22Rv1 (cell line): ENCODE measurements at regions not wholly inside any gene's neighbourhood (a gene's known extent, or its start where the extent isn't known, plus 50 kb on each side); places are given as distances from the start of the nearest gene placed in this dataset.

Source experiments
- H3K27ac ChIP-seq: fragments of 450-650 bp; 2 replicates; pipeline ENCODE4 v1.5.1; 2017
- CTCF ChIP-seq: fragments of 450-650 bp; IDR thresholded peaks from 2 replicates; pipeline ENCODE4 v1.5.1; 2017; ENCODE audit warnings: mild to moderate bottlenecking
- ZFX ChIP-seq: fragments of 450-650 bp; IDR thresholded peaks from 2 replicates; pipeline ENCODE4 v1.6.1; 2017; ENCODE audit warnings: antibody characterized with exemption, borderline replicate concordance

DNA sequence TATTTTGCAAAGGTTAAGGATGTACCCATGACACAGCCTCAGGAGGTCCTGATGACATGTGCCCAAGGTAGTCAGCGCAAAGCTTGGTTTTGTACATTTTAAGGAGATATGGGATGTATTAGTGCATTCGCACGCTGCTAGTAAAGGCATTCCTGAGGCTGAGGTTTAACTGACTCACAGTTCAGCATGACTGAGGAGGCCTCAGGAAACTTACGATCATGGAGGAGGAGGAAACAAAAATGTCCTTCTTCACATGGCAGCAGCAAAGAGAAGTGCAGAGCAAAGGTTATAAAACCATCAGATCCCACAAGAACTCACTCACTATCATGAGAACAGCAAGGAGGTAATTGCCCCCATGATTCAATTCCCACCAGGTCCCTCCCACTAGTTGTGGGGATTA, 1017.4 kb downstream of the EFNB2 start:
- H3K27ac ChIP-seq: no peak overlapping the region
- no peak for TF ChIP-seq ZFX
- TF ChIP-seq CTCF: no peak

DNA sequence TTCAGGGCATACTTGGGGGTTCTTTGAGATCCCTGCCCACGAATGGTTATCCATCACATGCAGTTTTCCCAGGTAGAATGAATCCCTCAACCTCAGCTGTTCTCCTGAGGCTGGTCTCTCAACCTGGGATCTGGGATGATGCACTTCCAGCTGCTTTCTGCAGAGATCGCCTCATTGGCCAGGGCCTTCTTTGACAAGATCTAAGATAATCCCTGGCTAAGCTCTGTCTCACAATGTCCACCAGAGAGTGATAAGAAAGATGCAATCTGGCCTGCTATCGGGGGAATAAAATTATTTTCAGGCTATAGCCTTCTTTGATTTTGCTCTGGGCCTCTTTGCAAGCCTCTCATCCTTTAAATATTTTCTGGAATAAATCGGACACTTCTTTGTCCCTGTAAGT, 1021.1 kb downstream of the EFNB2 start:
- TF ChIP-seq CTCF (no peak), ZFX (no peak)
- no peak overlapping the region for H3K27ac ChIP-seq

DNA sequence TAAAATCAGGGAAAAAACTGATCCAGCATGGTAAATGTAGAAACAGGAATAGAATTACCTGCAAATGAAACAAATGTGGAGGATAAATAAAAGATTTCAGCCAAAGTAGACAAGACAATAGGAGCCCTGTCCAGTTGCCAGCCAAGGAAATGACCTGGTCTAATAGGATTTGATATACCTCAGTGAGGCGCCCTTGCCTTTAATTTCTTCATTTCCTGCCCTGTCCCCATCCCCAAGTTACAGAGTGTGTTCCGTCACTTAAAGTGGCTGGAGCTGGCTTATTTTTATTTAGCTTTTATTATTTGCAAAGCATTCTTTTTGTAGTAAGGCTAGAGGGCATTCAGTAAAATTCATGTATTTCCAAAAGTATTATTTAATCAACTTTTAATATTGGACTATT, 1022.0 kb downstream of the EFNB2 start:
- no peak overlapping the region for H3K27ac ChIP-seq
- TF ChIP-seq ZFX (no peak), CTCF (no peak)

DNA sequence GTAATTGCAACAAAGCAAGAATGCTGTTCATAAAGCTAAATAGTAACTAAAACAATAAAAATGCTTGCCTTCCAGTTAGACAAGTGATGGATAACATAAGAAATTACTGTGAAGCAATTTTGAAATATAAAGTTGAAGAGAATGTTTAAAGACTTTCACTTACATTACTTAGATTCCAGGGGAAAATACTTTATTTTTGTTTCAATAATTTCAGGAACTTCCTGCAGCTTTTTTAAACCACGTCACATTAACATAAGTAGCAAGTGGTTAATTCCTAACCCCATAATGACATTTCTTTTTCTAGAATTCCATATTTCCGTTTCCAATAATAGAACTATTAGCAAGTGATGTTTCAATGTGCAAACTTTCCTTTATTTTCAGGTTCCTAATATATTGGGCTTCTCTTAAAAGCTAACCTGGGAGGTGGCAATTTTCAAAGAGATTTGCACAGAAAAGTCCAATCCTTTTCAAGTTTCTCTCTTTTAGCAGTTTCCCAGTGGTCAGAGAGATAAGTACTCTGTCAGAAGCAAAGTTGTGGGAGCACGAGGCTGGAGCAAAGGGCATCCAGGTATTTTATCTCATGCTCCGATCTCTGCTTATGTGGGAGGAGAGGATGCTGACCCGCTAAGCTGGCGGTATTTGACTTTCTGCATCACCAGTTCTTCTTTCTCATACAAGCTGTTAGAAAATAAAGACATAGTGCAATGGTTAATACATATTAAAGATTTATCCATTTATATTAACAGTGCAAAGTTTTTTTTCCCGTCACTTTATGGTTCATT, 1025.3 kb downstream of the EFNB2 start:
- no peak for TF ChIP-seq ZFX
- no peak for TF ChIP-seq CTCF
- H3K27ac ChIP-seq: no peak overlapping the region

GRCh38 chr13:105506463-105506862, 1029.0 kb downstream of the EFNB2 start:
- no peak overlapping the region for H3K27ac ChIP-seq
- TF ChIP-seq CTCF (no peak), ZFX (no peak)

DNA sequence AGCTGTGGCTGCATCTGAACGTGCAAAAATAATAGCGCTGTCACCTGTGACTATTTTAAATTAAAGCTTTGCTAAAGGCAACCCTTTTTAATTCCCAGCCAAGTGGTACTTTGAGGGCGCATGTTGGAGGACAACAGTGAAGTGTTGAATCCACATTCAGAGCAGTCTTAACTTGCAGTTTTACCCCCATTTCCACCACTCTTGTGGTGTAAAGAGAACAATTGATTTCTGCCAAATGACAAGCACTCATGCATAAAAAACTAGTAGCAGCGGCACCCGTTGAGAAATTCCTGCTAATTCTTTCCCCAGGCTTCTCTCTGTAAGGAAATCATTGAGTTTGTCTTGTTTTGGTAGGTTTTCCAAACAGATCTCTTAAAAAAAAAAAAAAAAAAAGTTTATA, 1033.3 kb downstream of the EFNB2 start:
- H3K27ac ChIP-seq: no peak overlapping the region
- TF ChIP-seq ZFX (no peak), CTCF (no peak)

DNA sequence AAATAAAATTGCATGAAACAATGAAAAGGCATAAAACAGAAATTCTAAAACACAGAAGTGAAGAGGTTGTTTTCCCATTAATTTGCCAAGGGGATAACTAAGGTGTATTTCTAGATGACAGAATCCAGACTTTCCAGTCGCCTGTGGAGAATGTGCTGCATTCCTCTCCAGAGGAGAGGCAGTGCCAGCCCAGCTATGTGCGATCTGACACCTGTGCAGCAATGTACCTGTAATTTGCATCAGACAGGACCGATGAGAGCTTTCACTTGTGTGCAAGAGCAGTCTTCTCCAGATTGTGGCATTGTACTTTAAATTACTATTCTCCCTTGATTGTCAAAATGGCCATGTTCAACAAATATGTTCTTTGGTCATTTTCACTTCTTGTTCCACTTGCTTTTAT, 1037.9 kb downstream of the EFNB2 start:
- TF ChIP-seq ZFX (no peak), CTCF (no peak)
- H3K27ac ChIP-seq: no peak overlapping the region
